ENCODE measurements at regions not wholly inside any gene's neighbourhood (a gene's known extent, or its start where the extent isn't known, plus 50 kb on each side); places are given as distances from the start of the nearest gene placed in this dataset.

DNA sequence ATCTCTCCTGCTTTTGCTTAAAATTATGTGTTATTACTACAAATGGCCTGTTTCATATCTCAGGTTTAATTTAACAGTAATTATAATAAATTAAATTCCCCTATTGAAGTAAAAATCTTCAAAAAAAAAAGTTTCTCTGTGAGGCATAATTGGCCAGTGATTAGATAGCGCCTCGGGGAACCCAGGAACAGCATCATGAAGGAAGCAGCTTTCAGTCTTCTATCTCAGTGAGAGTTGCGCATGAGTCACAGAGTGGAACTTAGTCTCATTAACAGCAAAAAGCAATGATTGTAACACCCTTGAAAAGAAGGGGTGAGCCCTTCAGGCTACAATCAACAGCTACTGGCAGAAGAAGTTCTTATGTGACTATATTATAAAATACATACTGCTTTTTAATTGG, 506.2 kb upstream of the ZWINT start:
- no peaks in the 10 kb centered on the region for H3K36me3 ChIP-seq (ENCODE audit: control insufficient read depth in 2 of 2, extremely low read depth in 1 of 2, insufficient read depth in 1 of 2, low read length in 1 of 2)
- H3K4me1 ChIP-seq (ENCODE audit: control insufficient read depth in 1 of 2, extremely low read depth in 1 of 2, insufficient read depth in 2 of 2, low read length in 2 of 2): no peaks in the 10 kb centered on the region
- ChIA-PET POLR2A (no interaction called here), CTCF (no interaction called here)
- no peak overlapping the region for H3K4me3 Mint-ChIP-seq
- H3K9me3 Mint-ChIP-seq: peaks cover 5 to 8% (median 7%) of the 10 kb centered on the region in 3 donors
- no peak overlapping the region for H3K27ac ChIP-seq (ENCODE audit: low read length)
- ATAC-seq (replicated peaks in 1 of 4): no peak
- DNase-seq: no peak
- H3K27me3 ChIP-seq (replicated peaks in 1 of 2; ENCODE audit: control insufficient read depth in 2 of 2, extremely low read depth in 1 of 2, insufficient read depth in 2 of 2, low read length in 1 of 2): no peaks in the 10 kb centered on the region
- H3K27me3 Mint-ChIP-seq: no peaks in the 10 kb centered on the region
- H3K36me3 Mint-ChIP-seq: no peaks in the 10 kb centered on the region
- H3K9me3 ChIP-seq: peaks cover 3% of the 10 kb centered on the region
- H3K4me1 Mint-ChIP-seq: no peaks in the 10 kb centered on the region
- H3K27ac Mint-ChIP-seq: no peak overlapping the region
- 100% methylated on average over 3 of the region's 3 CpGs for WGBS (ENCODE audit: insufficient coverage)
- H3K4me3 ChIP-seq (ENCODE audit: control insufficient read depth in 1 of 2, extremely low read depth in 1 of 2, low read length in 1 of 2): no peak overlapping the region

GRCh38 chr10:56856569-56856968, 495.5 kb upstream of the ZWINT start:
- no peak overlapping the region for H3K27ac Mint-ChIP-seq
- no peaks in the 10 kb centered on the region for H3K4me1 ChIP-seq (ENCODE audit: control insufficient read depth in 1 of 2, extremely low read depth in 1 of 2, insufficient read depth in 2 of 2, low read length in 2 of 2)
- H3K27me3 ChIP-seq (replicated peaks in 1 of 2; ENCODE audit: control insufficient read depth in 2 of 2, extremely low read depth in 1 of 2, insufficient read depth in 2 of 2, low read length in 1 of 2): no peaks in the 10 kb centered on the region
- ATAC-seq (replicated peaks in 1 of 4) (no peak), DNase-seq (no peak)
- H3K36me3 ChIP-seq (ENCODE audit: control insufficient read depth in 2 of 2, extremely low read depth in 1 of 2, insufficient read depth in 1 of 2, low read length in 1 of 2): no peaks in the 10 kb centered on the region
- no CpG with 5 or more reads among the region's 2 CpGs for whole genome bisulfite sequencing (ENCODE audit: insufficient coverage)
- ChIA-PET POLR2A (no interaction called here), CTCF (no interaction called here)
- no peak overlapping the region for H3K27ac ChIP-seq (ENCODE audit: low read length)
- no peak overlapping the region for H3K4me3 ChIP-seq (ENCODE audit: control insufficient read depth in 1 of 2, extremely low read depth in 1 of 2, low read length in 1 of 2)
- no peaks in the 10 kb centered on the region for H3K9me3 ChIP-seq
- H3K36me3 Mint-ChIP-seq: no peaks in the 10 kb centered on the region
- no peak overlapping the region for H3K4me3 Mint-ChIP-seq
- H3K4me1 Mint-ChIP-seq: no peaks in the 10 kb centered on the region
- peaks cover 6 to 9% (median 8%) of the 10 kb centered on the region in 3 donors for H3K9me3 Mint-ChIP-seq
- H3K27me3 Mint-ChIP-seq: no peaks in the 10 kb centered on the region

GRCh38 chr10:56844978-56845529, 484.0 kb upstream of the ZWINT start:
- Mint-ChIP-seq H3K27me3 (no peaks in the 10 kb centered on the region), H3K4me1 (no peaks in the 10 kb centered on the region), H3K4me3 (no peak overlapping the region), H3K27ac (no peak overlapping the region), H3K9me3 (peaks cover 0 to 18% (median 10%) of the 10 kb centered on the region in 3 donors), H3K36me3 (no peaks in the 10 kb centered on the region)
- no peaks in the 10 kb centered on the region for H3K36me3 ChIP-seq (ENCODE audit: control insufficient read depth in 2 of 2, extremely low read depth in 1 of 2, insufficient read depth in 1 of 2, low read length in 1 of 2)
- H3K27me3 ChIP-seq (replicated peaks in 1 of 2; ENCODE audit: control insufficient read depth in 2 of 2, extremely low read depth in 1 of 2, insufficient read depth in 2 of 2, low read length in 1 of 2): no peaks in the 10 kb centered on the region
- no peak overlapping the region for H3K27ac ChIP-seq (ENCODE audit: low read length)
- H3K4me1 ChIP-seq (ENCODE audit: control insufficient read depth in 1 of 2, extremely low read depth in 1 of 2, insufficient read depth in 2 of 2, low read length in 2 of 2): no peaks in the 10 kb centered on the region
- 65% methylated on average over 2 of the region's 6 CpGs for WGBS (ENCODE audit: insufficient coverage)
- H3K9me3 ChIP-seq: no peaks in the 10 kb centered on the region
- no peak overlapping the region for H3K4me3 ChIP-seq (ENCODE audit: control insufficient read depth in 1 of 2, extremely low read depth in 1 of 2, low read length in 1 of 2)
- ChIA-PET POLR2A (no interaction called here), CTCF (interaction anchor here in 1 of 2 donors (0.7 kb wide), 1 partner anchor 23 kb away, joined by 3 read pairs; no protein-coding TSS in a partner anchor)
- ATAC-seq (replicated peaks in 1 of 4) (no peak), DNase-seq (no peak)

DNA sequence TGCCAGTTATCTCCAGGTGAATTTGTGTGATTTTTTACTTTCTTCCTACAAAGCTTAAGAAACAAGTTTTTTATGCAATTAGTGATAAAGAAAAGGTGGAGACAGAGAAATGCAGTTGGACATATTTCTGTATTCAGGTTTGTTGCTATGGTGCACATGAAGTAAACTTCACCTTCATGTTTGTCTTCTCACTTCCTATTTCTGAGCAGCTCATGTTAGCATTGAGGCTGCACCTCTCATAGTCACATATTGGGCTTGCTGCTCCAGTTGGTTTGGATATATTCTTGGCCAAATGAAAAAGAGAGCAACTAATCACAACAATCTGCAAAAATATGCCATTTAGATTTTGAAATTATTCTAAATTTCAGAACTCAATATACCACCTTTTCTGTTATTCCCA, 475.6 kb upstream of the ZWINT start:
- H3K27me3 Mint-ChIP-seq: no peaks in the 10 kb centered on the region
- H3K27ac Mint-ChIP-seq: no peak overlapping the region
- no peak overlapping the region for H3K4me3 Mint-ChIP-seq
- ATAC-seq (replicated peaks in 1 of 4): no peak
- H3K4me1 Mint-ChIP-seq: no peaks in the 10 kb centered on the region
- H3K36me3 Mint-ChIP-seq: no peaks in the 10 kb centered on the region
- no peaks in the 10 kb centered on the region for H3K36me3 ChIP-seq (ENCODE audit: control insufficient read depth in 2 of 2, extremely low read depth in 1 of 2, insufficient read depth in 1 of 2, low read length in 1 of 2)
- CTCF ChIA-PET: no interaction called here
- DNase-seq: no peak
- H3K4me1 ChIP-seq (ENCODE audit: control insufficient read depth in 1 of 2, extremely low read depth in 1 of 2, insufficient read depth in 2 of 2, low read length in 2 of 2): no peaks in the 10 kb centered on the region
- no peaks in the 10 kb centered on the region for H3K27me3 ChIP-seq (replicated peaks in 1 of 2; ENCODE audit: control insufficient read depth in 2 of 2, extremely low read depth in 1 of 2, insufficient read depth in 2 of 2, low read length in 1 of 2)
- H3K4me3 ChIP-seq (ENCODE audit: control insufficient read depth in 1 of 2, extremely low read depth in 1 of 2, low read length in 1 of 2): no peak overlapping the region
- H3K27ac ChIP-seq (ENCODE audit: low read length): no peak overlapping the region
- POLR2A ChIA-PET: no interaction called here
- no peaks in the 10 kb centered on the region for H3K9me3 ChIP-seq
- peaks cover 0 to 12% (median 12%) of the 10 kb centered on the region in 3 donors for H3K9me3 Mint-ChIP-seq

DNA sequence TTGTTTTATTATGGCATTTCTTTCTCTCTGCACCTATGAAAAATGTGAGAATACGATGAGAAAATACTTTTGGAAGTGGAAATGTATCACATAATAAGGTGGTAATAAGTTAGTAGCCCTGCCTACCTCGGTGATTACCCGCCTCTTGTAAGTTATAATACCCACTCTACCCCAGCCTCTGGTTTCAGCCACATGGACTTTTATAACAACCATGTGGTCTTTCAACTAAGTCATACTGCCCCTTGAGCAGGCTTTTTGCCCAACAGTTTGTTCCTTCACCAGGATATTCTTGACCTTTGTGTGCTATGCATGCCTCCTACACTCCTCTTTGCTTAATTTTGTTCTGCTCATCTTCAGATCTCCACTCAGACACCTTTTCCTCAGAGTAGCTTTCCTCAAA, 470.6 kb upstream of the ZWINT start:
- Mint-ChIP-seq H3K9me3 (peaks cover 11 to 22% (median 16%) of the 10 kb centered on the region in 3 donors), H3K4me3 (no peak overlapping the region), H3K36me3 (no peaks in the 10 kb centered on the region), H3K27me3 (no peaks in the 10 kb centered on the region), H3K4me1 (no peaks in the 10 kb centered on the region), H3K27ac (no peak overlapping the region)
- Histone ChIP-seq H3K27ac (ENCODE audit: low read length) (no peak overlapping the region), H3K9me3 (no peaks in the 10 kb centered on the region), H3K4me1 (ENCODE audit: control insufficient read depth in 1 of 2, extremely low read depth in 1 of 2, insufficient read depth in 2 of 2, low read length in 2 of 2) (no peaks in the 10 kb centered on the region), H3K4me3 (ENCODE audit: control insufficient read depth in 1 of 2, extremely low read depth in 1 of 2, low read length in 1 of 2) (no peak overlapping the region), H3K27me3 (replicated peaks in 1 of 2; ENCODE audit: control insufficient read depth in 2 of 2, extremely low read depth in 1 of 2, insufficient read depth in 2 of 2, low read length in 1 of 2) (no peaks in the 10 kb centered on the region), H3K36me3 (ENCODE audit: control insufficient read depth in 2 of 2, extremely low read depth in 1 of 2, insufficient read depth in 1 of 2, low read length in 1 of 2) (no peaks in the 10 kb centered on the region)
- POLR2A ChIA-PET: interaction anchor here in 1 of 2 donors (0.6 kb wide), 1 partner anchor 8 kb away, joined by 3 read pairs; no protein-coding TSS in a partner anchor
- CTCF ChIA-PET: no interaction called here
- no peak for ATAC-seq (replicated peaks in 1 of 4)
- DNase-seq: no peak
- WGBS (ENCODE audit: insufficient coverage): no CpG with 5 or more reads among the region's 3 CpGs

GRCh38 chr10:56823849-56824248, 462.8 kb upstream of the ZWINT start:
- CTCF ChIA-PET: no interaction called here
- Mint-ChIP-seq H3K36me3 (no peaks in the 10 kb centered on the region), H3K4me3 (no peak overlapping the region), H3K9me3 (peaks cover 18 to 44% (median 37%) of the 10 kb centered on the region in 3 donors), H3K27ac (no peak overlapping the region), H3K4me1 (no peaks in the 10 kb centered on the region), H3K27me3 (no peaks in the 10 kb centered on the region)
- ATAC-seq (replicated peaks in 1 of 4): no peak
- no peaks in the 10 kb centered on the region for H3K4me1 ChIP-seq (ENCODE audit: control insufficient read depth in 1 of 2, extremely low read depth in 1 of 2, insufficient read depth in 2 of 2, low read length in 2 of 2)
- no peaks in the 10 kb centered on the region for H3K36me3 ChIP-seq (ENCODE audit: control insufficient read depth in 2 of 2, extremely low read depth in 1 of 2, insufficient read depth in 1 of 2, low read length in 1 of 2)
- DNase-seq: no peak
- H3K27ac ChIP-seq (ENCODE audit: low read length): no peak overlapping the region
- POLR2A ChIA-PET: no interaction called here
- H3K4me3 ChIP-seq (ENCODE audit: control insufficient read depth in 1 of 2, extremely low read depth in 1 of 2, low read length in 1 of 2): no peak overlapping the region
- WGBS (ENCODE audit: insufficient coverage): no CpG with 5 or more reads among the region's 1 CpG
- no peaks in the 10 kb centered on the region for H3K27me3 ChIP-seq (replicated peaks in 1 of 2; ENCODE audit: control insufficient read depth in 2 of 2, extremely low read depth in 1 of 2, insufficient read depth in 2 of 2, low read length in 1 of 2)
- no peaks in the 10 kb centered on the region for H3K9me3 ChIP-seq

GRCh38 chr10:56805022-56805421, 444.0 kb upstream of the ZWINT start:
- POLR2A ChIA-PET: interaction anchor here in 1 of 2 donors (0.7 kb wide), 1 partner anchor 78 kb away, joined by 3 read pairs; no protein-coding TSS in a partner anchor

More at GRCh38 chr10:56805022-56805421, 444.0 kb upstream of the ZWINT start:
- Histone ChIP-seq H3K36me3 (ENCODE audit: control insufficient read depth in 2 of 2, extremely low read depth in 1 of 2, insufficient read depth in 1 of 2, low read length in 1 of 2) (no peaks in the 10 kb centered on the region), H3K27ac (ENCODE audit: low read length) (no peak overlapping the region), H3K4me1 (ENCODE audit: control insufficient read depth in 1 of 2, extremely low read depth in 1 of 2, insufficient read depth in 2 of 2, low read length in 2 of 2) (no peaks in the 10 kb centered on the region), H3K4me3 (ENCODE audit: control insufficient read depth in 1 of 2, extremely low read depth in 1 of 2, low read length in 1 of 2) (no peak overlapping the region), H3K9me3 (no peaks in the 10 kb centered on the region), H3K27me3 (replicated peaks in 1 of 2; ENCODE audit: control insufficient read depth in 2 of 2, extremely low read depth in 1 of 2, insufficient read depth in 2 of 2, low read length in 1 of 2) (no peaks in the 10 kb centered on the region)
- no peaks in the 10 kb centered on the region for H3K4me1 Mint-ChIP-seq
- no peaks in the 10 kb centered on the region for H3K36me3 Mint-ChIP-seq
- WGBS (ENCODE audit: insufficient coverage): no CpG with 5 or more reads among the region's 1 CpG
- H3K27me3 Mint-ChIP-seq: no peaks in the 10 kb centered on the region
- H3K9me3 Mint-ChIP-seq: peaks cover 12 to 29% (median 13%) of the 10 kb centered on the region in 3 donors
- CTCF ChIA-PET: no interaction called here
- DNase-seq (no peak), ATAC-seq (replicated peaks in 1 of 4) (no peak)
- no peak overlapping the region for H3K4me3 Mint-ChIP-seq
- H3K27ac Mint-ChIP-seq: no peak overlapping the region

Data from T-cell (primary cell).